Right atrium auricular region (tissue), 2 donors: ENCODE measurements at regions not wholly inside any gene's neighbourhood (a gene's known extent, or its start where the extent isn't known, plus 50 kb on each side); places are given as distances from the start of the nearest gene placed in this dataset.
"Not testable (repeated sequence)": the region's sequence is repeated elsewhere in the genome, so short reads cannot be mapped to it uniquely, and the experiment has no call there.

Source experiments
- DNase-seq: peaks from one replicate; pipeline ENCODE4 v3.0.0-alpha.2; 2019; ENCODE audit warnings: low spot score
- H3K27ac ChIP-seq, 2 donors: fragments of 200-600 bp; sonication (generic); 1 replicate in 1 of 2; 2 replicates in 1 of 2; pipeline ENCODE4 v1.5.1; 2016 to 2019
- H3K27me3 ChIP-seq, 2 donors: fragments of 200-600 bp; sonication (generic); one replicate each; pipeline versions ENCODE4 v1.5.1 to v1.6.0; 2017 to 2019
- H3K36me3 ChIP-seq: fragments of 200-600 bp; sonication (generic); one replicate; pipeline ENCODE4 v1.5.1; 2016
- H3K4me1 ChIP-seq, 2 donors: fragments of 200-600 bp; sonication (generic); one replicate each; pipeline versions ENCODE4 v1.5.1 to v1.6.0; 2017 to 2019
- H3K4me3 ChIP-seq, 2 donors: fragments of 200-600 bp; sonication (generic); 1 replicate in 1 of 2; 2 replicates in 1 of 2; pipeline ENCODE4 v1.5.1; 2017 to 2019; ENCODE audit warnings: mild to moderate bottlenecking in 1 of 2, moderate library complexity in 1 of 2
- H3K9me3 ChIP-seq, 2 donors: fragments of 200-600 bp; sonication (generic); one replicate each; pipeline ENCODE4 v1.5.1; 2019
- CTCF ChIP-seq, 2 donors: fragments of 200-600 bp; sonication (generic); IDR thresholded peaks; one replicate each; pipeline ENCODE4 v1.5.1; 2019; ENCODE audit warnings: antibody characterized with exemption in 2 of 2

DNA sequence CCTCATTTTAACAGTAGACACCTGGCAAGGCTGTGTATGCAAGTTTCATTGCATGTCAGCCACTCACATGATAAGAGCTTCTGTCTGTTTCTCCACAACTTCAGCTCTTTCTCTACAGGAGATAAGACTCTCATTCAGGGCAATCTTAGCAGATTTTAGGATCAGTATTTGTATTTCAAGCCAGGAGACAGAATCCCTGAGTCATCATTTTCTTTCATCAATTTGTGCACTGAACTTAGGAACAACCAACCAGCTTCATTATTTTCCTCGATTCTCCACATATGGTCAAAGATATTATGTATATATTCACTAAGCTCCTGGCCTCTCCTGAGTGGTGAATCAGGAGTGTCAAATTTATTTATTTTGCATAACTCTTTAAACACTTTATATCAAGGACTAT lies 181.8 kb upstream of the CCNH start:
- no peak overlapping the region for H3K4me3 ChIP-seq
- DNase-seq, result no peak
- H3K36me3 ChIP-seq, result no peaks in the 10 kb centered on the region
- no peak for TF ChIP-seq CTCF (IDR thresholded peaks at IDR 0.05)
- no peak overlapping the region for H3K27ac ChIP-seq
- H3K27me3 ChIP-seq, result no peaks in the 10 kb centered on the region
- no peaks in the 10 kb centered on the region for H3K4me1 ChIP-seq
- no peaks in the 10 kb centered on the region for H3K9me3 ChIP-seq

GRCh38 chr5:87589587-87589986 lies 176.9 kb upstream of the CCNH start:
- Histone ChIP-seq H3K9me3 (no peaks in the 10 kb centered on the region), H3K27me3 (no peaks in the 10 kb centered on the region), H3K27ac (no peak overlapping the region), H3K4me1 (no peaks in the 10 kb centered on the region), H3K4me3 (no peak overlapping the region), H3K36me3 (no peaks in the 10 kb centered on the region)
- TF ChIP-seq CTCF (IDR thresholded peaks at IDR 0.05), result no peak
- DNase-seq, result no peak

GRCh38 chr5:87588316-87588715 lies 175.6 kb upstream of the CCNH start:
- Histone ChIP-seq H3K27ac (no peak overlapping the region), H3K36me3 (no peaks in the 10 kb centered on the region), H3K4me1 (no peaks in the 10 kb centered on the region), H3K27me3 (no peaks in the 10 kb centered on the region), H3K4me3 (no peak overlapping the region), H3K9me3 (no peaks in the 10 kb centered on the region)
- no peak for TF ChIP-seq CTCF (IDR thresholded peaks at IDR 0.05)
- DNase-seq, result no peak

DNA sequence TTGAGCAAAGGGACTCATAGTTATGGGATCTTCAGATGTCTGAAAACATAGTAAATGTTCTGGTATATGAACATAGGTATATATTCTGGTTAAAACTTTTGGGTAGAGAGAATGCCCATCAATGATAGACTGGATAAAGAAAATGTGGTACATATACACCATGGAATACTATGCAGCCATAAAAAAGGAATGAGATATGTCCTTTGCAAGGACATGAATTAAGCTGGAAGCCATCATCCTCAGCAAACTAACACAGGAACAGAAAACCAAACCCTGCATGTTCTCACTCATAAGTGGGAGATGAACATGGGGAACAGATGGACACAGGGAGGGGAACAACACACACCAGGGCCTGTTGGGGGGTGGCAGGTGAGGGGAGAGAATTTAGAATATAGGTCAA lies 171.0 kb upstream of the CCNH start:
- not testable (repeated sequence) for H3K27me3 ChIP-seq, H3K27ac ChIP-seq, H3K9me3 ChIP-seq, H3K4me3 ChIP-seq, DNase-seq, H3K4me1 ChIP-seq, H3K36me3 ChIP-seq

GRCh38 chr5:87582149-87582548 lies 169.4 kb upstream of the CCNH start:
- Histone ChIP-seq H3K27ac (no peak overlapping the region), H3K4me3 (no peak overlapping the region), H3K9me3 (no peaks in the 10 kb centered on the region), H3K36me3 (no peaks in the 10 kb centered on the region), H3K4me1 (no peaks in the 10 kb centered on the region), H3K27me3 (no peaks in the 10 kb centered on the region)
- DNase-seq, result no peak
- TF ChIP-seq CTCF (IDR thresholded peaks at IDR 0.05), result no peak

GRCh38 chr5:87581661-87582060 lies 168.9 kb upstream of the CCNH start:
- Histone ChIP-seq H3K4me3 (no peak overlapping the region), H3K27ac (no peak overlapping the region), H3K9me3 (no peaks in the 10 kb centered on the region), H3K4me1 (no peaks in the 10 kb centered on the region), H3K36me3 (no peaks in the 10 kb centered on the region), H3K27me3 (no peaks in the 10 kb centered on the region)
- no peak for DNase-seq
- no peak for TF ChIP-seq CTCF (IDR thresholded peaks at IDR 0.05)
